Astrocyte (in vitro differentiated cells and primary cell): ENCODE measurements at regions not wholly inside any gene's neighbourhood (a gene's known extent, or its start where the extent isn't known, plus 50 kb on each side); places are given as distances from the start of the nearest gene placed in this dataset.

Experiments used
- DNase-seq: peaks from one replicate; pipeline ENCODE4 v3.0.0-alpha.2; 2010; ENCODE audit warnings: low read depth
- FAIRE-seq: peaks from 2 replicates; lab custom pipeline; 2011; peaks lifted over from hg19 to GRCh38; lab: Jason Lieb, UNC
- H2AFZ ChIP-seq: 2 replicates; pipeline ENCODE4 v1.6.0; 2012; ENCODE audit warnings: low read depth, low read length, inconsistent platforms
- H3K27ac ChIP-seq: 2 replicates; pipeline ENCODE4 v1.5.1; 2011; ENCODE audit warnings: low read depth, low read length, inconsistent platforms
- H3K27me3 ChIP-seq: 2 replicates; pipeline ENCODE4 v1.6.0; 2011; ENCODE audit warnings: low read length, inconsistent platforms; ENCODE audit not compliant: insufficient read depth
- H3K36me3 ChIP-seq: 2 replicates; pipeline ENCODE4 v1.5.1; 2011; ENCODE audit warnings: low read length, inconsistent platforms; ENCODE audit not compliant: insufficient read depth
- H3K4me1 ChIP-seq: 2 replicates; pipeline ENCODE4 v1.5.1; 2011; ENCODE audit warnings: low read length, inconsistent platforms; ENCODE audit not compliant: insufficient read depth
- H3K4me2 ChIP-seq: 2 replicates; pipeline ENCODE4 v1.6.0; 2012; ENCODE audit warnings: low read length, inconsistent platforms
- H3K4me3 ChIP-seq: 2 replicates; pipeline ENCODE4 v1.5.1; 2011; ENCODE audit warnings: low read depth, mild to moderate bottlenecking, low read length, inconsistent platforms; ENCODE audit not compliant: insufficient read depth
- H3K79me2 ChIP-seq: 2 replicates; pipeline ENCODE4 v1.6.0; 2012; ENCODE audit warnings: mild to moderate bottlenecking, low read length, inconsistent platforms; ENCODE audit not compliant: insufficient read depth
- H3K9ac ChIP-seq: 2 replicates; pipeline ENCODE4 v1.6.0; 2012; ENCODE audit warnings: mild to moderate bottlenecking, low read length, inconsistent platforms
- H3K9me3 ChIP-seq: 2 replicates; pipeline ENCODE4 v1.5.1; 2012; ENCODE audit warnings: low read depth, mild to moderate bottlenecking, low read length, inconsistent platforms; ENCODE audit not compliant: insufficient read depth
- H4K20me1 ChIP-seq: 2 replicates; pipeline ENCODE4 v1.6.0; 2012; ENCODE audit warnings: low read length, inconsistent platforms; ENCODE audit not compliant: insufficient read depth
- H3K27ac Mint-ChIP-seq: one replicate; pipeline ENCODE4 v1.8.0; 2021; ENCODE audit warnings: mild to moderate bottlenecking, mixed read lengths; ENCODE audit not compliant: unreplicated experiment
- H3K27me3 Mint-ChIP-seq: one replicate; pipeline ENCODE4 v1.8.0; 2021; ENCODE audit warnings: low read depth, mixed read lengths; ENCODE audit not compliant: unreplicated experiment
- H3K36me3 Mint-ChIP-seq: one replicate; pipeline ENCODE4 v1.8.0; 2021; ENCODE audit warnings: low read depth, mixed read lengths; ENCODE audit not compliant: unreplicated experiment
- H3K4me1 Mint-ChIP-seq: one replicate; pipeline ENCODE4 v1.8.0; 2021; ENCODE audit warnings: low read depth, mixed read lengths; ENCODE audit not compliant: unreplicated experiment
- H3K4me3 Mint-ChIP-seq: one replicate; pipeline ENCODE4 v1.8.0; 2021; ENCODE audit warnings: mild to moderate bottlenecking, moderate library complexity, mixed read lengths; ENCODE audit not compliant: unreplicated experiment
- H3K9me3 Mint-ChIP-seq: one replicate; pipeline ENCODE4 v1.8.0; 2021; ENCODE audit warnings: mild to moderate bottlenecking, mixed read lengths; ENCODE audit not compliant: unreplicated experiment
- CTCF ChIP-seq: IDR thresholded peaks from 2 replicates; pipeline ENCODE4 v1.5.1; 2011; ENCODE audit warnings: low read depth, mild to moderate bottlenecking, inconsistent platforms, low read length, moderate library complexity; ENCODE audit not compliant: insufficient read depth
- EZH2 ChIP-seq: IDR thresholded peaks from 2 replicates; pipeline ENCODE4 v1.6.1; 2012; ENCODE audit warnings: mild to moderate bottlenecking, low read length, inconsistent platforms; ENCODE audit not compliant: insufficient read depth

- Histone ChIP-seq H3K4me2 (no peak overlapping the region), H3K4me3 (no peak overlapping the region), H3K79me2 (no peaks in the 10 kb centered on the region), H3K4me1 (peaks cover 7% of the 10 kb centered on the region), H3K27me3 (peaks cover 2% of the 10 kb centered on the region), H3K36me3 (no peaks in the 10 kb centered on the region), H3K27ac (no peak overlapping the region), H4K20me1 (no peaks in the 10 kb centered on the region), H3K9me3 (no peaks in the 10 kb centered on the region), H2AFZ (no peak overlapping the region), H3K9ac (no peak overlapping the region)
- FAIRE-seq (no peak), DNase-seq (no peak)
- no peak for TF ChIP-seq CTCF
- TF ChIP-seq EZH2: no peak
- peaks cover 7% of the 10 kb centered on the region for H3K27me3 Mint-ChIP-seq
- H3K27ac Mint-ChIP-seq: no peak overlapping the region
- peaks cover 14% of the 10 kb centered on the region for H3K4me1 Mint-ChIP-seq
- H3K36me3 Mint-ChIP-seq: no peaks in the 10 kb centered on the region
- H3K9me3 Mint-ChIP-seq: no peaks in the 10 kb centered on the region
- no peak overlapping the region for H3K4me3 Mint-ChIP-seq
These were observed 250.3 kb downstream of the STK31 start for GRCh38 chr7:23960361-23960760.

- Histone ChIP-seq H3K9me3 (no peaks in the 10 kb centered on the region), H3K4me3 (no peak overlapping the region), H3K4me1 (no peaks in the 10 kb centered on the region), H3K4me2 (no peak overlapping the region), H3K79me2 (no peaks in the 10 kb centered on the region), H3K27me3 (peaks cover 2% of the 10 kb centered on the region), H4K20me1 (no peaks in the 10 kb centered on the region), H3K27ac (no peak overlapping the region), H3K9ac (no peak overlapping the region), H2AFZ (no peak overlapping the region), H3K36me3 (no peaks in the 10 kb centered on the region)
- Mint-ChIP-seq H3K4me1 (no peaks in the 10 kb centered on the region), H3K9me3 (peaks cover 2% of the 10 kb centered on the region), H3K4me3 (no peak overlapping the region), H3K36me3 (no peaks in the 10 kb centered on the region), H3K27ac (no peak overlapping the region), H3K27me3 (peaks cover 7% of the 10 kb centered on the region)
- FAIRE-seq: no peak
- DNase-seq: no peak
- TF ChIP-seq CTCF (no peak), EZH2 (no peak)
These were observed 253.6 kb downstream of the STK31 start for GRCh38 chr7:23963461-23964165.

- Histone ChIP-seq H2AFZ (no peak overlapping the region), H3K4me3 (no peak overlapping the region), H3K9me3 (no peaks in the 10 kb centered on the region), H3K36me3 (no peaks in the 10 kb centered on the region), H3K9ac (no peak overlapping the region), H3K4me2 (no peak overlapping the region), H3K4me1 (no peaks in the 10 kb centered on the region), H3K79me2 (no peaks in the 10 kb centered on the region), H4K20me1 (no peaks in the 10 kb centered on the region), H3K27me3 (peaks cover 2% of the 10 kb centered on the region), H3K27ac (no peak overlapping the region)
- Mint-ChIP-seq H3K9me3 (peaks cover 2% of the 10 kb centered on the region), H3K4me1 (no peaks in the 10 kb centered on the region), H3K36me3 (no peaks in the 10 kb centered on the region), H3K27me3 (peaks cover 7% of the 10 kb centered on the region), H3K27ac (no peak overlapping the region), H3K4me3 (no peak overlapping the region)
- no peak for DNase-seq
- no peak for FAIRE-seq
- no peak for TF ChIP-seq CTCF
These were observed 254.7 kb downstream of the STK31 start for GRCh38 chr7:23964715-23965114.
